RWPE2 (cell line): ENCODE measurements at regions not wholly inside any gene's neighbourhood (a gene's known extent, or its start where the extent isn't known, plus 50 kb on each side); places are given as distances from the start of the nearest gene placed in this dataset.
A peak's percentile ranks its signal among the peaks of the same experiment; 100 is the strongest.

Source experiments
- ATAC-seq: fragments of 200-7000 bp; cut with Tn5 transposase; 3 replicates; pipeline ENCODE4 v1.9.1; 2021; ENCODE audit warnings: low read depth
- DNase-seq: peaks from one replicate; pipeline ENCODE4 v3.0.0-alpha.2; 2020; ENCODE audit warnings: low spot score
- H3K27ac ChIP-seq: fragments of 450-650 bp; 2 replicates; pipeline ENCODE4 v1.5.1; 2017; ENCODE audit warnings: mild to moderate bottlenecking; ENCODE audit not compliant: poor library complexity, severe bottlenecking
- H3K27me3 ChIP-seq: fragments of 250-450 bp; sonication (Bioruptor Pico); 2 replicates; pipeline ENCODE4 v1.5.1; 2021; ENCODE audit warnings: mild to moderate bottlenecking, moderate library complexity; ENCODE audit not compliant: insufficient read depth, poor library complexity, severe bottlenecking
- H3K36me3 ChIP-seq: fragments of 250-450 bp; sonication (Bioruptor Pico); 2 replicates; pipeline ENCODE4 v1.5.1; 2020; ENCODE audit warnings: low read depth, mild to moderate bottlenecking, moderate library complexity
- H3K4me1 ChIP-seq: fragments of 250-450 bp; sonication (Bioruptor Pico); 2 replicates; pipeline ENCODE4 v1.5.1; 2021; ENCODE audit warnings: mild to moderate bottlenecking, moderate library complexity; ENCODE audit not compliant: insufficient read depth, poor library complexity, severe bottlenecking
- H3K4me3 ChIP-seq: fragments of 250-450 bp; sonication (Bioruptor Pico); 2 replicates; pipeline ENCODE4 v1.5.1; 2021; ENCODE audit warnings: mild to moderate bottlenecking, moderate library complexity; ENCODE audit not compliant: severe bottlenecking
- H3K9me3 ChIP-seq: fragments of 250-450 bp; sonication (Bioruptor Pico); 2 replicates; pipeline ENCODE4 v1.5.1; 2021; ENCODE audit warnings: mild to moderate bottlenecking, moderate library complexity; ENCODE audit not compliant: severe bottlenecking
- CTCF ChIP-seq: fragments of 450-650 bp; IDR thresholded peaks from one replicate; pipeline ENCODE4 v1.5.1; 2017; ENCODE audit warnings: mild to moderate bottlenecking, moderate library complexity; ENCODE audit not compliant: poor library complexity, severe bottlenecking

GRCh38 chr1:47522935-47523834 lies 85.3 kb downstream of the FOXD2 start:
- Histone ChIP-seq H3K36me3 (no peaks in the 10 kb centered on the region), H3K4me1 (no peaks in the 10 kb centered on the region), H3K9me3 (no peaks in the 10 kb centered on the region), H3K27me3 (no peaks in the 10 kb centered on the region), H3K4me3 (no peak overlapping the region), H3K27ac (no peak overlapping the region)
- no peak for DNase-seq
- no peak for TF ChIP-seq CTCF
- ATAC-seq: no peak

GRCh38 chr1:47523835-47524215 lies 86.0 kb downstream of the FOXD2 start:
- no peaks in the 10 kb centered on the region for H3K27me3 ChIP-seq
- no peak for DNase-seq
- no peaks in the 10 kb centered on the region for H3K4me1 ChIP-seq
- H3K9me3 ChIP-seq: no peaks in the 10 kb centered on the region
- no peak for TF ChIP-seq CTCF
- no peak overlapping the region for H3K4me3 ChIP-seq
- ATAC-seq: no peak
- no peaks in the 10 kb centered on the region for H3K36me3 ChIP-seq
- H3K27ac ChIP-seq: no peak overlapping the region

GRCh38 chr1:47524272-47524671 lies 86.4 kb downstream of the FOXD2 start:
- Histone ChIP-seq H3K9me3 (no peaks in the 10 kb centered on the region), H3K4me3 (no peak overlapping the region), H3K4me1 (no peaks in the 10 kb centered on the region), H3K27me3 (no peaks in the 10 kb centered on the region), H3K36me3 (no peaks in the 10 kb centered on the region), H3K27ac (no peak overlapping the region)
- no peak for TF ChIP-seq CTCF
- ATAC-seq (no peak), DNase-seq (no peak)

- DNase-seq (no peak), ATAC-seq (peak; percentile 70; the same call in 1 of the 3 replicates)
- Histone ChIP-seq H3K4me3 (no peak overlapping the region), H3K27me3 (no peaks in the 10 kb centered on the region), H3K4me1 (no peaks in the 10 kb centered on the region), H3K27ac (no peak overlapping the region), H3K9me3 (peaks cover 4% of the 10 kb centered on the region), H3K36me3 (no peaks in the 10 kb centered on the region)
- TF ChIP-seq CTCF: peak; percentile 59
Measured at GRCh38 chr1:47527653-47528272, 89.9 kb downstream of the FOXD2 start.
